ENCODE measurements at regions not wholly inside any gene's neighbourhood (a gene's known extent, or its start where the extent isn't known, plus 50 kb on each side); places are given as distances from the start of the nearest gene placed in this dataset.

DNA sequence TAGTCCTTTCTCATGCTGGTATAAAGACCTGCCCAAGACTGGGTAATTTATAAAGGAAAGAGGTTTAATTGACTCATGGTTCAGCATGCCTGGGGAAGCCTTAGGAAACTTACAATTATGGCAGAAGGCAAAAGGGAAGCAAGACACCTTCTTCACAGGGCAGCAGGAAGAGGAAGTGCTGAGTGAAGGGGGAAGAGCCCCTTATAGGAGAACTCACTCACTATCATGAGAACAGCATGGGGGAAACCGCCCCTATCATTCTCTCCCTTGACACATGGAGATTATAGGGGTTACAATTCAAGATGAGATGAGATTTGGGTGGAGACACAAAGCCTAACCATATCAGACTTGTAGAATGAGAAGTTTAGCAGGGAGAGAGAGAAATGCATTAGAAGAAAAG lies 373.3 kb upstream of the DIAPH2 start:
- no peak for DNase-seq (ENCODE audit: low read depth)

DNA sequence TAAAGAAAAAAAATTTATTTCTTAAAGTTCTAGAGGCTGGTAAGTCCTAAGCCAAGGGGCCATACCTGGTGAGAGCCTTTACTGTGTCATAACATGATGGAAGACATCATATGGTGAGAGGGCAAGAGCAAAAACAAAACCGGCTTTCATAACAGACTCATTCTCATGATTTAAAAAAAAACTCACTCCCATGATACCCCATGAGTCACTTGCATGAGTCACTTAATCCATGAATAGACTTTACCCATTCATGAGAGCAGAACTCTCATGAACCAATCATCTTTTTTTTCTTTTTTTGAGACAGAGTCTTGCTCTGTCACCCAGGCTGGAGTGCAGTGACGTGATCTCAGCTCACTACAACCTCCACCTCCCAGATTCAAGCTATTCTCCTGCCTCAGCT lies 369.7 kb upstream of the DIAPH2 start:
- peak; percentile 19 for DNase-seq (ENCODE audit: low read depth)

DNA sequence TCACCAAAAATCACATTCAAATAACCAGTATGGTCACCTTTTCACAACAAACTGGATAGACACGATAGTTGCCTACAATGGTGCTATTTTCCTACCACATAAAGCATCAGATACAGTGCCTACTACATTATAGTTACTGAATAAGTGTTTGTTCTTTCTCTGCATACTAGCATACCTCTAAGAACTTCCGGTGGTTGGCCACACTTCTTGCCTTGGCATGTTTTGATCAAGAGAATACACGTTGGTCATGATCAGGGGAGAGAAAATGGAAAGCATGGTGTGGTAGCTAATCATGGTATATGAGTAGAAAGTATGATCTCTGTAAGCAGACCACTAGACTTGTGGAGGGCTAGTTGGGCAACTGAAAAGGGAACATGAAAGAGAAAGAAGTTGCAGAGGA lies 322.8 kb upstream of the DIAPH2 start:
- DNase-seq (ENCODE audit: low read depth), result no peak

DNA sequence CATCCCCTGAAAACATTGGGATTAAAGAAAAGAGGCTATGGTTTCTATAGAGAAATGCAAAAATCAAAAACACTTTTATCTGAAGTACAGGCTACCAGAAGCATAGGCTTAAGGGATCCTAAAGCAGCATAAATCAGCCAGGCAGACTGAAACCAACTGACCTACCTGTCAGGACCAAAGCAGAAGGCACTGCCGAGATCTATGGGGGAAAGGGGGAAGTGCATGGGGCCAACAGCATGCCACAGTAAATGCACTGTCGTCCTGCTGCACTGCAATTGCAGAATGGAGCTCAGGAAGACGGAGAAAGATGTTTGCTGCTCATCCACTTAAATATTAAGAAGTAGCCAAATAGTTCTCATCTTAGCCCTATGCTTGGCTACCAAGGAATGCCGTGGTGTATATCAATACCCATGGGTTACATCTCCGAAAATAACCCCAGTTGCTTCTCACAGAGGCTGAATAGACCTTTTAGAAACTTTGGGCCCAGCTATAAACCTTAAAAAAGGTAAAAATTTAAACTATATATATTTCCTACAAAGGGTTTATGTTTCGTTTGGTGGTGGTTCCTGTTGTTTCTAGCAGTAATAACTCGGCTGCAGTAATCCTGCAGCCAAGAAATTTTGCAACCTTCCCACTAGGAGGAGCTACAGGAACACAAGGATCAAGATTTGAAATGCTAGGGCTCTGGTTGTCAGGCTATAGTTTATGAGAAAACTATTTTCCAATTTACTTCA lies 312.2 kb upstream of the DIAPH2 start:
- peak; percentile 59 for DNase-seq (ENCODE audit: low read depth)

DNA sequence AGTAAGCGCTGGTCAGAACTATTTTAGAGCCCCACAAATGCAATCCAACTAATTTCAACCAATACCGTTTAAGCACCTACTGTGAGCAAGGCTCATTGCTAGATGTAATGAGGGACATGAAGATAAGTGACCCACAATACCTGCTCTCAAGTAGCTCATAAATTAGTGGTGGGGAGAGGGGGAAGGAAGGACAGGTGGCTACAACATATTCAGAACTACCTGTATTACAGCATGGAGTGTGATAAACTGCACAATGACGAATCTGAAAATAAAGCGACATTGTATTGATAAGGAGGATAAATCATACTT lies 311.6 kb upstream of the DIAPH2 start:
- no peak for DNase-seq (ENCODE audit: low read depth)

DNA sequence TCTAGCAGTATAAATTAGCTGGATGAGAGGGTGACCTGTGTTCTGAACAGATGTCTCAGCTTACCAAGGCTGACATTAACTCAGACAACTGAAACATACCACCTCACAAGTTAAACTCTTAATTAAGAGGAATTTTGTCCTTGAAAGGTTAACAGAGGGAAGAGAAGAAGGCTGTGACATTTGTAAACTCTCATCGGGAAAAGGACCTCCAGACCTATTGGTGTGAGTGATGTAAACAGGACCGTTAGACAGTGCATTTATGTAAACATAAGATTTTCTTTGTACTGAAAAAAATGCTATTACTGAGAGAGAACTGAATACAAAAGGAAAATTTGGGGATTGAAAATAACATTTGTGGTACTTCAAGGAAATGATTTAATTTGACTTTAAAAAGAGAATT lies 308.4 kb upstream of the DIAPH2 start:
- no peak for DNase-seq (ENCODE audit: low read depth)

DNA sequence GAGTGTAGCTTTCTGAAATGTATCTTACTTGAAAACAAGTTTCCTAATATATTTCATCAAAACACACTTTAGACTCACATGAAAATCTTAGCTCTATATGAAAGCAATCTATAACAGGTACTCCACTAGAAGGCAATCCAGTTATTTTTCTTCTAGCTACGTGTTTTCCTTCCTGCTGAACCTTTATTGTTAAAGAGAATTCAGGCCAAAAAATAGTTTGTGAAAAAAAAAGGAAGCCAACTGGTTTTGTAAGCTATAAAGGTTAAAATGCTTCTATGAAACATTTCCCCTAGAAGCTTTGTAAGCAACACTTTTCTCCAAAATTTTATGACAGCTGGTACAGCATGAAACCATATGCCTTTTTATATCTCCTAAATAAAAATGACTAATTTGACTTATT lies 304.7 kb upstream of the DIAPH2 start:
- no peak for DNase-seq (ENCODE audit: low read depth)

DNA sequence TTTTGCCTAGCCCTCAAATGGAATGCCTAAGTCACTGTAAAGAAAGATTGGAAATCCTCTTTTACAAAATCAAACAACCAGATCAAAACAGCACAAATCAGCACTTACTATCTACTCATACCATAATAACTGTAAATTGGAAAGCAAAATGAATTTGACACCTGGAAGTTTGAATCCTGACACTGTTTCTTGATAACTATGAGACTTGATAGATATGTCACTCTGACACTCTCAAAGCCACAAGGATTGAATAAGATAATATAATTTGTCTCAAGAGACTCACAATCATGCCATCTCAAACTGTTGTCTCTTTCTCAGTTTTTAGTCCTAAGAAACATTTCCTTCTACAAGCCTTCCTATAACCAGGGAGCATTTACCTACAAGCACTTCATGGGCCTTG lies 302.6 kb upstream of the DIAPH2 start:
- no peak for DNase-seq (ENCODE audit: low read depth)

DNA sequence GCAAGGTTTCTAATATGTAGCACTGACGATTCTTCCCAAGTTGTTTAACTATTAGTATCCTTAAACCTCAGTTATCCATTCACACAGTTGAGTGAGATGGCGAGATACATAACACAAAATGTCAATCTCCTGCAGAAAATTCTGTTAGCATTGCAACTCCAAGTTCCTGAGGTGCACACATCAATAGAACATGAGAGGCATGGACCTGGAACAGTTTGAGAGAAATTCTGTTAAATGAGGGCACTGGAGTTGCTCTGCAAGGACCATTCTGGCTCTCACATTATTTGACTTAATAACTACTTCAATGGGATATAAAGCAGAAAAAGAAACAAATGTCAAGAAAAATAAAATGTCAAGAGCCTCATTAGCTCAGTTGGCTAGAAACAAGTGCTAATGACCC lies 301.2 kb upstream of the DIAPH2 start:
- no peak for DNase-seq (ENCODE audit: low read depth)

DNA sequence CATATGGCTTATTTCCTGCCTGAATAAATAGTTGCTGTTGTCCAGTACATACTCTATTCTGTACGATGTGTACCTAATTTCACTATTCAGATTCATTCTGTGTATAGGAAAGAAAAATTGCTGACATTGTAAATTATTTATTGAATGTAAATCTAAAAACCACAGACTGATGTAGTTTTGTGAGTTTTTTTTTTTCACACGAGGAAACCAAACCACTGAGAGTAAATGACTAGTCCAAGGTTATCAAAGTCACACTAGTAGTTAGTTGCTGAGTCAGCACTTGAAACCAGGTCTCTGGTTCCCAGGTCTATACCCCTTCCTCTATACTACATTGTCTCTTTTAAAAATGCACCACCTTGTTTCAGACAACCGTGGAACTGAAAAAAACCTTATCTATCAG lies 298.3 kb upstream of the DIAPH2 start:
- DNase-seq (ENCODE audit: low read depth), result no peak

DNA sequence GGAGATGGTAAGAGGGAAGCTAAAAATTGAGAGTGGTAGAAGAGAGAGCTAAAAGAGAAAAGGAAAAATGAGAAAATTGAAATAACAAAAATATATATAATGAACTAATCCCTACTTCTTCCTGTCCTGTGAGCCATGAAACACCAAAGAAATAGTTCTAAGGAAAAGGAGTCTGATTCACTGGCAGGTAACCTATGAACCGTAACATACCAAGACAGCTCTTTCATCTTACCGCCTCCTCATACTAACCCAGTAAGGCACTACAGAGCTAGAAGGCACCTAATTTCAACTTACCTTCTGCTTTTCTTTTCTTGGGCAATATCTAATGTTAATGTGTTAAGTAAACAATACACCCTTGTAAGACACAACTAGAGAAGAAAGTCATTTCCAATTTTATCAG lies 297.7 kb upstream of the DIAPH2 start:
- peak; percentile 86 for DNase-seq (ENCODE audit: low read depth)

DNA sequence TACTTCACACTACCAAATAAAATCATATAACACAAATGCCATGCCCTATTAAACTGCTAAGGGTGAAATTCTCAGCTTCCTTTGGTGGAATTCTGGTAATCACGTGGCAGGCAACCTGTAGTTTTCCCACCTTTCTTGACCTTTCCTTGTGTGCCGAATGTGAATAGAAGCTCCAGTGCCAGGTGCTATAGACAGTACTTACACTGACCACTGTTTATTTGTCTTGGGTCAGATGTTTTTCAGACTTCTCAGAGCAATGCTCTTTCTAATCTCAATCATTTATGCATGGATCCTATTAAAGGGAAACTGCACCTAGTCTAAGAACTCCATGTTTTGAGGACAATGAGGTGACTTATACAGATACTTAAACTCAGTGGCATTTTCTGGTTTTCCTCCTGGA lies 296.8 kb upstream of the DIAPH2 start:
- no peak for DNase-seq (ENCODE audit: low read depth)

DNA sequence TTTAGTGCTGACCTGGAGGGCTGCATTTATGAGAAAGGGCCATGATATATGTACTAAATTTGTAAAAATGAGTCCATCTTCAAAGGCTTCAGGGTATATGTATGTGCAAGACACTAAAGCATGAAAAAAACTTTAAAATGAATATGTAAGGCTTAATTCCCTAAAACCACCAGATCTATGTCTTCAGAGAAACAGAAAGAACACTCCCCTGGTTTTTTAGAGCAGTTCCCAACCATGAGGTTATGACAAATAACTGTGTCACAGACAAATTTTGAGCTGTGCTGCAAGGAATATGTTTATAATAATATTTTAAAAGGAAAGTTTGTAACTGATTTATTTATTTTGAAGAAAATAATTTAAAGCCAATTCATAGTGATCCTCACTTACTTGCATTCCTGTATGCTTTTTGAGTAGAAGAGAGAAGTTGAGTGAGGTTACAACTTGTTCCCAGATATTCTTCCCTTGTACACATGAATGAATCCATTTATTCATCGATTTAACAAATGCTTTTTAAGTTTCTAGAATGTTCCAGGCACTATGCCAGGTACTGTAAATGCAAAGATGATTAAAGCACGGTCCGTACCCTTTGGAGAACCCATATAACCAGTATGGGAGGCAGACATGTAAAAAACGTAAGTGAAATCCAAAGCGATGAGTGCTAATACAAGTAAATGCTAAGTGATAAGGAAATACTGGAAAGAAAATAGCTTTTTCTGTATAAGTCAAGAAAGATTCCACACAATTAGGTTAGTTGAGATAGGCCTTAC lies 295.2 kb upstream of the DIAPH2 start:
- no peak for DNase-seq (ENCODE audit: low read depth)

DNA sequence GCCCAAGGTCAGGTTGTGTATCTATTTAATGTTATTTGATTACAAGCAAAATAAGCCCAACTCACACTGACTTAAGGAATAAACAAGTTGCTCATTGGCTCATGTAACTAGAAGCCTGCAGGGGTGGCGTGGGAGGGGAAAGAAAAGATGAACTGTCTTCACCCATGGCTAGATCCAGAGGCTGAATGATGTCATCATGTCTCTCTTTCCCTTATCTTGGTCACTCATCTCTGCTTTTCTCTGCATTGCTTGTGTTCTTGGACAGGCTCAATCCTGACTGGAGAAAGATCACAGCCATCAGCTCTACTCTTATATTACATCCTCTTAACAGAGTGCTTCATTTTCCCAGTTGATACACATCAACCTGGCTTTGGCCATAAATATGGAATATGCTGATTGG lies 290.0 kb upstream of the DIAPH2 start:
- DNase-seq (ENCODE audit: low read depth), result no peak

DNA sequence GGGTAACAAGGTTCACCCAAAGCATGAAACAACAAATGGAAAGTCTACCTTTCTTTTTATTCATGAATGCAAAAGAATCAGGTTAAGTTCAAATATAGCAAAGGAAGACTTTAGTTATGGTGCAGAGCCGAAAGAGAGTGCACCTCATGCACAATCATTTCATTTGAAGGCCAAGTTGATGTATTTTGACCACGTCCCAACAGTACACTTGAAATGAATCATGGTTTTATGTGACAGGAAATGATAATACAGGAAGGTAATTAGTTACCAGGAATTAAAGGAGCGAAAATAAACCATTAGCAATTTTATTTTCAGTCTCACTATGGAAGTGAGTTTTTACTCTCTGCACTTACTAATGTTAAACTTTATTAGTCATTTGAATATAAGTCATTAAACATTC lies 281.2 kb upstream of the DIAPH2 start:
- peak; percentile 40 for DNase-seq (ENCODE audit: low read depth)

DNA sequence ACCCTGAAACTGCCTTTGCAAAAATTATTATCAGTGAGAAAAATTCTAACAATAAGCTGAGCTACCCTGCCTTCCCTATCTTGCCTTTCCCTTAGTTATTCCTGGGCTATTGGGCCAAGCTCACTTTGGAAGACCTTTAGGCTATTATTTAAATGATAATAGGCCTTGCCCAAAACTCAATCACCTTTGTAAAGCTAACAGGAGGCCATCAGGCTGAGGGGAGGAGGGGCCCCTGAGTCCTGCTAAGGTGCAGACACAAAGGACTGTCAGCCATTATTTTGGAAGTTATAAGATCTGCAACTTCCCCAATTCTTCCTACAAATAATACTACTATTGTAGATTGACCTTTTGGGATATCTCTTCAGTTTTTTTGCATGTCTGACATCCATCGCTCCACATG lies 278.8 kb upstream of the DIAPH2 start:
- no peak for DNase-seq (ENCODE audit: low read depth)

DNA sequence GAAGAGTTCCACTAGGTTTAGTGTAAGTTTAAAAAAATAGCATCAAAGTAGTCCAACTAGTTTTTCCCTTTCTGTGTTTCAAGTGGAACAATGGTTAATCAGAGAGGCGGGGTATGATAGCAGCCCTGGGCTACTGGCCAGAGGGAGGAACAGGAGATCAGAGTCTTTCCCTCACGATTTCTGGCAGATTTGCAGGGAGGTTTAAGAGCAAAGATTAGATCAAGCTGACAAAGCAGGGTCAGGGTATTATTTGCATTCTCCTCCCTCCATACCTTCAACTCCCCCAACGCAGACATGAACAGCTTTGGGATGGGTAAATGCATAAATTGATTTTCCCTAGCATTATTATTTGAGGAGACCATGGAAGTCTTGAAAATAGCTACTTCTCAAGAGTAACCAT lies 277.6 kb upstream of the DIAPH2 start:
- DNase-seq (ENCODE audit: low read depth), result no peak

DNA sequence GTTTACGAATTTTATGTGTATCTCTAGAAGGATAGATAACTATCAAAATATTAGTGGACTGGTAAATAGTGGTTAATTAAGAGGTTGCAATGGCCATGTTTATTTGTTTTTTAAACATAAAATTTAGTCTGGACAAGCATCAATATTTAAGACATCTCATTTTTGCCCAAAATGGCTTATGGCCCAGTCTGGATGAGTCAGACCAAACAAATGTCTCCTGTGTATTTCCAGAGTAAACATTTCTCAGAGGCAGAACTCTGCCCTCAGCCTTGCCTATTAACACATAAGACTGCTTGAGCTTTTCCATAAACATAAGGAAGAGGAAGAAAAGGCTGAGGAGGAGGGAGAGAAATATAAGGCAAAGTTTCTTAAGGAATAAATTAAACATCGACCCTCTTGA lies 277.1 kb upstream of the DIAPH2 start:
- DNase-seq (ENCODE audit: low read depth), result peak; percentile 60

DNA sequence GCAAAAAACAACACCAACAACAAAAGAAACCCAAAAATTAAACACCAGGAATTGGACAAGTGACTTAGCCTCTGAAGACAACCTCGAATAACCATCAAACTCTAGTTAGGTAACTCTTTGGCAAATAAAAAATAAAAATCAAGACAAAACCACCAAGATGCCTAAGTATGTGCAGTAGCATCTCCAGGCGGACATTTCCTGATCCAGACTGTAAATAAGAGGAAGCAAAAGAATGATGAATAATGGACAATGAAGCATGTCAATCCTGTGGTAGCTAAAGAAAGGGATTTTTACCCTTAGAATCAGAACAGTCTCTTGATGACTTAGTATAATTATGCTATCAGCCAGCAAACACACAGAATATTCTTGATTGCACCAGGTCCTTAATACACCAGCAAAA lies 276.7 kb upstream of the DIAPH2 start:
- no peak for DNase-seq (ENCODE audit: low read depth)

DNA sequence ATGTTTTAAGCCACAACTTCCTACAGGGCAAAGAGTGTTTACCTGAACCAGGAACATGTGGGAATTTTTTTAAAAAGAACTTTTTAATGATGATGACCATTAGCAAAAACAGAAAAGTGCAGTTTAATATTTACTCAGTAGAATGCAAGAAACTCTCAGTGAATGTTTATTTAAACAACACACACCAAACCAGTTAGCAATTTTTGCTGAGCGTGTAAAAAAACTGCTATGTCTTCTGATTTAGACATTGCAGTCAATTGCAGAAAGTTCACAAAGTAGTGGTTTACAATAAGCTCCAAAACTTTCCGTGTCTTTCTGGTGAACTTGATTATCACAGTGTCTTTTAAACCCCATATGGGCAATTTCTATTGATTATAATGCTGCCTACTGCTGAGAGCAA lies 273.7 kb upstream of the DIAPH2 start:
- no peak for DNase-seq (ENCODE audit: low read depth)

DNA sequence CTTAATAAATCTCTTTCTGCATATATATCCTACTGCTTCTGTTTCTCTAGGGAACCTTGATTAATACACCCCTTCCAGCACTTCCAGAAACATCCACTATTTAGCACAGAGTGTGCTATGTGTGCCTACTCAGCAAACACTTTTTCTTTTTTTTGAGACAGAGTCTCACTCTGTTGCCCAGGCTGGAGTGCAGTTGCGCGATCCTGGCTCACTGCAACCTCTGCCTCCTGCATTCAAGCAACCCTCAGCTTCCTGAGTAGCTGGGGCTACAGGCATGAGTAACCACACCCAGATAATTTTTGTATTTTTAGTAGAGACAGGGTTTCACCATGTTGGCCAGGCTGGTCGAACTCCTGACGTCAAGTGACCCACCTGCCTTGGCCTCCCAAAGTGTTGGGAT lies 266.9 kb upstream of the DIAPH2 start:
- DNase-seq (ENCODE audit: low read depth), result no peak

DNA sequence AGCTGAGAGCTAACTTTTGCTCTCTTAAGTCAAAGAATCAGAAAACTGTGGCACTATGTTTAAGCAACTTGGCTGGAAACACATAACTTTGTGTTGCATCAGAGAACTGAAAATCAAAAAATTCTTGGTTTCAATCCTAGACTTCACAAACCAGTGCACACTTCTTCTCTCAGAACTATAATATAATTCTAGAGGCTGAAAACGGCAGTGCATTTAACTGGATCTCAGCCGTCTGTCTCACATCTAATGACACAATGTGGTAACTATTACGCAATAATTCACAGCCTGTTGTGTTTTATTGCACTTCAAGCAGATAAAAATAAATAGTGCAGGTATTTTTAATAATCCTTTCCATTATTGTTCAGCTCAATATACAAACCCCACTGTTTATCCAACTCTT lies 260.6 kb upstream of the DIAPH2 start:
- peak; percentile 72 for DNase-seq (ENCODE audit: low read depth)

DNA sequence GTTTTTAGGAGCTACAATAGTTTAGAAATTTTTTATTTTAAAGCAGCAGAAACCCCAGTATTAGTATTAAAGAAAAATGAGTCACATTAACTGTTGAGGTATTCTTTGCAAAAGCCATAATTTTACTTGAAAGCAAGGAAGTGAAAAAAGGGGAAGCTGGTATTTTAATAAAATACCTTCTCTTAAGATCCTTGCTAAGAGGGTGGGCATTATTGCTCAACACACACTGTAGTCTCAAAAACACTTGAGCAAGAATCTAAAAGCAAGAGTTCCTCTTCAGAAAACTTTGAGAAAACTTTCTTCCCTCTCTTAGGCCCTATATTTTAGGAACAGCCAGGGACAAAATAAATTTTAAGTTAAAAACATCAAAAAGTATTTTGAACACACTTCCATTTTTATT lies 259.4 kb upstream of the DIAPH2 start:
- DNase-seq (ENCODE audit: low read depth), result no peak

Measured in renal cortical epithelial cell (primary cell).